ENCODE measurements at regions not wholly inside any gene's neighbourhood (a gene's known extent, or its start where the extent isn't known, plus 50 kb on each side); places are given as distances from the start of the nearest gene placed in this dataset.

DNA sequence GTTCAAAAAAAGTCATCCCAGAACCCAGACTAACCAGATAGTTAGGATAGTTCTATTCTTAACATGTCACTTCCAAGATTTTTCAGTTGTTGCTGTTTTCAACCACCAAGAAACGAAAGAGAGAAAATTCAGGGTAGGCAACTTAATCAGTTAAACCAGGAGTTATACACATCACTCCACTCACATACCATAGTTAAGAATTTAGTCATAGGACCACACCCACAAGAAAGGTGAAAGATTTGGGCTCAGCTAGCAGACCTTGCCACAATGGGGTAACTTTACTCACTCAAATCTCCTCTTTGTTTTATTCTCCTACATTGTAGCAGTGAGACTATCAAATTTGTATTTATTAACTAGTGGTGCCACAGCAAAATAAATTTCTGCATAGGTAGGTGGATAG is 473.6 kb downstream of the NUP35 start:
- TF ChIP-seq, protein P1, sequence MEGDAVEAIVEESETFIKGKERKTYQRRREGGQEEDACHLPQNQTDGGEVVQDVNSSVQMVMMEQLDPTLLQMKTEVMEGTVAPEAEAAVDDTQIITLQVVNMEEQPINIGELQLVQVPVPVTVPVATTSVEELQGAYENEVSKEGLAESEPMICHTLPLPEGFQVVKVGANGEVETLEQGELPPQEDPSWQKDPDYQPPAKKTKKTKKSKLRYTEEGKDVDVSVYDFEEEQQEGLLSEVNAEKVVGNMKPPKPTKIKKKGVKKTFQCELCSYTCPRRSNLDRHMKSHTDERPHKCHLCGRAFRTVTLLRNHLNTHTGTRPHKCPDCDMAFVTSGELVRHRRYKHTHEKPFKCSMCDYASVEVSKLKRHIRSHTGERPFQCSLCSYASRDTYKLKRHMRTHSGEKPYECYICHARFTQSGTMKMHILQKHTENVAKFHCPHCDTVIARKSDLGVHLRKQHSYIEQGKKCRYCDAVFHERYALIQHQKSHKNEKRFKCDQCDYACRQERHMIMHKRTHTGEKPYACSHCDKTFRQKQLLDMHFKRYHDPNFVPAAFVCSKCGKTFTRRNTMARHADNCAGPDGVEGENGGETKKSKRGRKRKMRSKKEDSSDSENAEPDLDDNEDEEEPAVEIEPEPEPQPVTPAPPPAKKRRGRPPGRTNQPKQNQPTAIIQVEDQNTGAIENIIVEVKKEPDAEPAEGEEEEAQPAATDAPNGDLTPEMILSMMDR (IDR thresholded peaks at IDR 0.05 in 2 of 3, conservative IDR thresholded peaks at IDR 0.05 in 1 of 3; ENCODE audit: borderline replicate concordance in 1 of 3, insufficient read depth in 1 of 3, low read depth in 2 of 3, low read length in 2 of 3), result no peak
- TF ChIP-seq POLR2A (IDR thresholded peaks at IDR 0.05; ENCODE audit: borderline replicate concordance, extremely low read depth, insufficient read depth, insufficient read length), result no peak
- no peak for TF ChIP-seq ATF3 (IDR thresholded peaks at IDR 0.05)
- no peak for TF ChIP-seq JUND (IDR thresholded peaks at IDR 0.05)
- TF ChIP-seq EZH2 (IDR thresholded peaks at IDR 0.05), result no peak
- no peak for TF ChIP-seq POLR2AphosphoS5 (IDR thresholded peaks at IDR 0.05; ENCODE audit: low read depth, low read length)
- no peak for TF ChIP-seq ZNF274 (IDR thresholded peaks at IDR 0.05; ENCODE audit: low read depth, low read length)
- no peak for TF ChIP-seq SP1 (IDR thresholded peaks at IDR 0.05; ENCODE audit: low read depth)
